HK-2 (cell line): ENCODE measurements at regions not wholly inside any gene's neighbourhood (a gene's known extent, or its start where the extent isn't known, plus 50 kb on each side); places are given as distances from the start of the nearest gene placed in this dataset.
"Not testable (repeated sequence)": the region's sequence is repeated elsewhere in the genome, so short reads cannot be mapped to it uniquely, and the experiment has no call there.

ENCODE experiments used
- DNase-seq: peaks from one replicate; pipeline ENCODE4 v3.0.0-alpha.2; 2018; ENCODE audit not compliant: unreplicated experiment

DNA sequence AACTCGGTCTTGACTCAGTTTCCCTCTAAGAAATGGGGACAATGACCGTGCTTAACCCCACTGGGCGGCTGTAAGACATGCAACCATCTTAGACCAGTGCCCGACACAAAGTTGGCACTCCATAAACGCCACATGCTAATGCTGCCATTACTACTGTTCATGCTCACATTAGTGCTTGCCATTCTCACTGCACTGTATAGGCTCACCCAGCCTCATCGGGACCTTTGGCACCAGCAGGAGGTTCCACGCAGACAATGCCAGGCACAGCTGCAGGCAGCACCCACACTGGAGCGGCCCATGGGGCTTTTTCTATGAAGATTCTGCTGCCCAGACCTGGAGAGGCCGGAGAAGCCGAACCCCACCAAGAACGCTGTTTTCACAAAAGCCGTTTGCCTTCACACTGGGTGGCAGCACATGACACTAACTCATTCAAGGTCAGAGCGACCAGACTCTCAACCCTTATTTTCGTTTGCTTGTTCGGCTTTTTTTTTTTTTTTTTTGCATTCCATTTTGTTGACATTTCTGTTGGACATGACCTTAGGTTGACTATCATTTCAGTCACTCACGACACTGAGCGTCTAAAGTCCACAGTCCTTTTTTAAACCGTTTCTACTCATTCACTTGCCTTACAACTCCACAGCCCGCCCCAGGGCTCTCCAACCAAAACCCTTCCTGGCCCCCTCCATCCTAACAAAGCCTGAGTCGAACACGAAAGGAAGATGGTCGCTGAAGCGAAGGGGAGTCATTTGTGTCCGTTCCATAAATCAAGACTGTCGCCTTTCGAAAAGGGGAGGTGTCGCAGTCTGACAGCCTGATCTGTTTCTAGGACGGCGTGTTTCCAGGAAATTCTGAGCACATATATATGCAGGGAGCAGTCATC is 124.4 kb upstream of the RNF32 start:
- no peak for DNase-seq

DNA sequence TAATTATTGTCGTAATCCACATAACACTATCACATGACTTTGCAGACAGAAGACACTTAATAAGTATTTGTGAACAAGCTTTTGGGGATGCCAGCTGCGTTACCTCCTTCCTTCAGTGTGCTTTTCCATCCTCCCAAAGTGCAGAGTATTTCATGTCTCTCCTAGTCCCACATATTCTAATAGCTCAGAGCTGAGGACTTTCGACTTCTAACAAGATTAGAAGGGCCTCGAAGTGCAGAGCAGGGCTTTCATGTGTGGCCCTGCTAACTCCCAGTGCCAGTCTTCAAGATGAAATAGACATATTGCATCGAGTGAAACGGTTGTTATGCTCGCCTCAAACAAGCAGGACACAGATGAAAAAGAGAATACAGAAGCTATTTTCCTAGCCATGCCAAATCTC is 125.7 kb upstream of the RNF32 start:
- no peak for DNase-seq

DNA sequence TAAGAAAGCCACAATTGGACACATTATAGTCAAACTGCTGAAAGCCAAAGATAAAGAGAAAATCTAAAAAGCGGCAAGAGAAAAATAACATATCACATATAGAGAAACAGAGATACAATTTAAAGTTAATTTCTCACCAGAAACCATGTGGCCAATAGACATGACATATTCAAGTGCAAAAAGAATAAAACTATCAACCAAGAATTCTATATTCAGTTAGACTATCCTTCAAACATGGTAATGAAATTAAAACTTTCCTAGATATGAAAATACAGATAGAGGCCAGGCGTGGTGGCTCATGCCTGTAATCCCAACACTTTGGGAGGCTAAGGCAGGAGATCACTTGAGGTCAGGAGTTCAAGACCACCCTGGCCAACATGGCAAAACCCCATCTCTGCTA is 129.1 kb upstream of the RNF32 start:
- DNase-seq, result no peak

DNA sequence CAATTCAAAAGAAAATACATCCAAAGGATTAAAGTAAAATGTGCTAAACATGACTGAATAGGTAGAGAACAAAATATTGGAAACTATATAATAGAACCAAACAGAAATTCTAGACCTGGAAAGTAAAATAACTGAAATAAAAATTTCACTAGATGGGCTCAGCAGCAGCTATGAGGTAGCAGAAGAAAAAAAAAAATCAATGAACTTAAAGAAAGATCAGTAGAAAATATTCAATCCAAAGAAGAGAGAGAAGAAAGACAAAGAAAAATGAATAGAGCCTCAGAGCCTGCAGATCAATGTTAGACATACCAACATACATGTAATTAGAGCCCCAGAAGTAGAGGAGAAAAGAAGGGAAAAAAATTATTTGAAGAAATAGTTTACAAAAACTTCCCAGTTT is 129.6 kb upstream of the RNF32 start:
- DNase-seq, result no peak

DNA sequence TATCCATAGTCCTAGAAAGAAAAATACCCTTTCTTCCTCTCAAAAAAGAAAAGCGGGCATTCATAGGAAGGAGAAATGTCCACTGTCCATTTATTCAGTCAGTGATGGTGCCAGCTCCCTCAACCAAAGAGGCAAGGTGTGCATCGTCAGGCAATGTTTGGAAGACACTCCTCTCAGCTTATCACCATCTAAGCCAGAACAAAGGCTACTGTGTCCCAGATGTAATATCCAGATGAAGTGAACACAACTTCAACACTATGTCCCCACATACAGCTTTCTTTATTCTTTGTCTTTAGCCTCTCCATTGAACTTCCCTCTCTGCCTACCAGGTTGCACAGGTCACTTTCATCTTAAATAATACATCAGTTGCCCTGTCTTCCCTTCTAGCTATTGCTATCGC is 131.4 kb upstream of the RNF32 start:
- DNase-seq, result no peak

DNA sequence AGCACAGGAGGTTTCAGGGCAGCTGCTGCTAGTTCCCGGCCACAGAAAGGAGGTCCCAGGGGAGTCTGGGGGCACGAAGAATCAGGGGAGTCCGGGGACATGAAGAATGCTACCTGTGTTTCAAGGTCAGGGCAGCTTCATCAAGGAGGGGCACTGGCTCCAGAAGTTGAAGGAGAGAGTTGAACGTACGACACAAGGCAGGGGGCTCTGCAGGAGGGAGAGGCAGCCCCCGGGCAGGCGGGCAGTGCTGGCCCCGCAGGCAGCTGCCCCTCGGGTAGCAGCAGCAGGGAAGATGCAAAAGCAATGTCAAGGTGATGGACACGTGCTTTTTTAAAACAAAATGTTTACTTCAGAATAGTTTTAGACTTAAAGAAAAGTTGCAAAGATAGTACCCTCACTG is 134.7 kb upstream of the RNF32 start:
- DNase-seq, result no peak

DNA sequence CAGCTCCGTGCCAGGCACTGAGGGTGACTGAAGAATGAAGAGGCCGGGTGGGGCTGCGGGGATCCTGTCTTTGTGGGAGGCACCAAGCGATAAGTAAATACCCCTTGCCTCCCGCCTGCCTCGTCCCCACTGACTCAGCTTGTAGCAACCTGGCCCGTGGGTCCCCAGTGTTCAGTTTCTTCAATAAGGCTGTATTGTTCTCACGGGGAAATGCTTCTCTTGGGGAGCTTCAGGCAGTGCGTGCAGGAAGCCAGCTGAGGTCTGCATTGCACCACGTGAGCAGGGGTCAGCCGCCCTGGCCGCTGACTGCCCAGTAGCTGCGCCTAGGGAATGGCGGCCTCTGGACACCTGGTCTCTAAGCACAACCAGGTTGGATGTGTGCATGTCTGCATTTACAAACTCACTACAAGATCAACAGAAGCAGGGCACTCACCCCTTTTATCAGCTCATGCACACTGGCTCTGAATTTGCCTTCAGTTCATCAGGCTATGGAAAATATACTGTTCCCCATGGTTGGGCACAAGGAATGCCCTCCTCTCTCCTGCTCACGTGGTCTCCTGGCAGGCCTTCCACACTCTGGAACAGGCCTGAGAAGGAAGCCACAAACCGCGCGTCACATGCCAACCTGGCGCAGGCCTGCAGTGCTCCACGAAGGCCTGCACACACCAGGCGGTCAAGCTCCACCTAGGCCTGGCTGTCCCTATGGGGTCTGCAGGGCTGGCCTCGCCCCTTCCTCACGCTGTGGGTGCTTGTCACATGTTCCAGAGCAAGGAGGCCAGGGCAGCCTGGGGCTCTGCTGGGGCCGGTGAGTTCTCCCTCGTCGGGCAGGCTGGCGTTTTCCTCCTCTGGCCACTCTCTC is 135.7 kb upstream of the RNF32 start:
- DNase-seq, result peak; percentile 84

DNA sequence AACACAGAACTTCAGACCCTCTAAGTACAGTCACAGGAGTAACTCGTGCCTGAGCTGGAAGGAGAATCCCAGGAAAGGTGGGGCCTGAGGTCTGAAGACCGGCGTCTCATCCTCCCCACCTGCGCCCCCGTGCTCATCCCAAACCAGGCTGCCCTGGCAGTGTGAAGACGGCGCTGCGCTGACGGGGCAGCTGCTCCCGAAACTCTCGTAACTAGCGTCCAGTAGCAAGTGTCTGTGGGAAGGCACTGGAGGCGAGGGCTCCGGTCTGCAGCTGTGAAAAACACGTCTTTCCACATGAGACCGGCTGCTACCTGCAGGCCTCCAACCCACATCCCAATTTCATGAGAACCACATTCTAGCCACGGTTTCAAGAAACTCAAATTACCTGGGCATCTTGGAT is 136.6 kb upstream of the RNF32 start:
- no peak for DNase-seq

DNA sequence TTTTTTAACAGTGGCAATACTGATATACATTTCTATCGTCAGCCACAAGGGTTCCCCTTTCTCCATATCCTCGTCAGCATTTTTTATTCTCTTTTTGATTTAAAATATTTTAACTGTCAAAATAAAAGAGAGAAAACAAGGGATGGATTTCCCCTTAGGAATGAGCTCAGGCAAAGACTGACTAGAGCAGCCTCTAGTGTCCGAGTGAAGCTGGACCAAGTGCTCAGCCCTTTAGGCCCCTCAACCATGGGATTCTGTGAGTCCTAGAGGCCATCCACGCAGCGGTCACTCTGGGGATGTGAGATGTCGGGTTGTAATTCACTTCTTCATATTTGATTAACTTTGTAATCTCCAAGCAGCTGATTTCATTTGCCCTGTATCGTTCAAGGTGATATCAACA is 137.4 kb upstream of the RNF32 start:
- no peak for DNase-seq

DNA sequence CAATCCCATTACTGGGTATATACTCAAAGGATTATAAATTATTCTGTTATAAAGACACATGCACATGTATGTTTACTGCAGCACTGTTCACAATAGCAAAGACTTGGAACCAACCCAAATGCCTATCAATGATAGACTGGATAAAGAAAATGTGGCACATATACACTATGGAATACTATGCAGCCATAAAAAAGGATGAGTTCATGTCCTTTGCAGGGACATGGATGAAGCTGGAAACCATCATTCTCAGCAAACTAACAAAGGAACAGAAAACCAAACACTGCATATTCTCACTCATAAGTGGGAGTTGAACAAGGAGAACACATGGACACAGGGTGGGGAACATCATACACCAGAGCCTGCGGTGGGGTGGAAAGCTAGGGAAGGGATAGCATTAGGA is 138.8 kb upstream of the RNF32 start:
- DNase-seq, result not testable (repeated sequence)

DNA sequence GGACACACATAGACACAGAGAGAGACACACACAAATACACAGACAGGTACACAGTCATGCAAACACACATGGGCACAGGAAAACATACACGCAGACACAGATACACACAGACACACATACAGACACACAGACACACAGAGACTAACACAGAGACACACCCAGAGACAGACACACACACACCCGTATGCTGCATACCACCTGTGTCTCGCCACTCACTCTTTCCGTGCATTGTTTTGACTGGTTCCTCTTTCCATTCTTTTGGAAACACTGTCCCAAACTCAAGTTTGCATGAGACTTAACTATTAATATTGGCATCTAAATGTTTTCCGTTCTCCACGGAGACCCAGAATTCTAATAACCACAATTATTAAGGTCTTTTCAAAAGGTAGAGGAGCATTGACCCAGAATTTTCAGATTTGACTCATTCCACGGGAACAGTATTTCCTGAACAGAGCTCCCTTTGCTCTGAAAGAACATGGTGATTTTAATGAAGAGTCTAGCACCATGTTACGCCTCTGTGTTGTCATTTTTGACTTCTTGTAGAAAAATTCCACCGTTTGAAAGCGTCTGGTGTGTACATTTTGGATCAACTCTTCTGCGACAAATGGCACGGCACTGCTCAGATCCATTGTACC is 141.2 kb upstream of the RNF32 start:
- DNase-seq, result no peak

DNA sequence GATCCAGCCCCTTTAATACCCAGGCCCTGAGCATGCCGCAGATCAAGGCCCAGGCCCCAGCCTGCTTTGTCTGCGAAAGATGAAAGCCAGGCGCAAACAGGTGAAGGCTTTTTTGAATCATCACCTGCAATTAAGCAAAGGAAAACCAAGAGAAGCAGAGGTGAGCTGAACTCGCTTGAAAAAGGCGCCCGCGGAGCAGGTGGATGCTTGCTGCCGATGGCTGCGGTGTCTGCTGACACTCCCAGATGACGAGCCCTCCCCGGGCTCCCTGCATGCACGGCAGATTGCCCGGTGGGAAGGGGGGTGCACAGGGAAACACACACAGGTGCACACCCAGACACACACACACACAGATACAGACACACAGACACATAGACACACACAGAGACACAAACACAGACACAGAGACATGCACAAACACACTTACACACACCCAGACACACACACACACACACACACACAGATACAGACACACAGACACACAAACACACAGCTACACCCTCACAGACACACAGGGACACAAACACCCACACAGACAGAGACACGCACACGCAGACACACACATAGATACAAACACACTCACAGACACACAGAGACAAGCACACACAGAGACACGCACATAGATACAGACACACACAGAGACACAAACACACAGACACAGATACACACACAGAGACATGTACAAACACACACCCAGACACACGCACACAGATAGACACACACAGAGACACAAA is 142.6 kb upstream of the RNF32 start:
- no peak for DNase-seq

DNA sequence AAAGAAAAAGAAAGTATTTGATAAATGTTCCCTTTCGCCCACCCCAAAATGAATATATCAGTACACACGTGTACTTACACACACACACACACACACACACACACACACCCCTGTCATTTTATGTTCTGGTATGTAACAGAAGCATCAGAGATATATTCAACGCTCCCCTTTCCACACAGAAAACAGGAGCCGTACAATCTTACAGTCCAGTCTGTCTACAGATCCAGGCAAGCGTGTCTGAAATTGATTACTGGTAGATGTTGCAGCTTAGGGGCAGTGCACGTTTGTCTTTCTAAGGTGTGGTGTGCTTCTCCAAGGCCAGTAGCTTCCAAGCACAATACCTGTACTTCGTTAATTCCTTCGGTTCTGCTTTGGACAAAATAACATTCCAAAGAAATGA is 143.7 kb upstream of the RNF32 start:
- DNase-seq, result no peak

DNA sequence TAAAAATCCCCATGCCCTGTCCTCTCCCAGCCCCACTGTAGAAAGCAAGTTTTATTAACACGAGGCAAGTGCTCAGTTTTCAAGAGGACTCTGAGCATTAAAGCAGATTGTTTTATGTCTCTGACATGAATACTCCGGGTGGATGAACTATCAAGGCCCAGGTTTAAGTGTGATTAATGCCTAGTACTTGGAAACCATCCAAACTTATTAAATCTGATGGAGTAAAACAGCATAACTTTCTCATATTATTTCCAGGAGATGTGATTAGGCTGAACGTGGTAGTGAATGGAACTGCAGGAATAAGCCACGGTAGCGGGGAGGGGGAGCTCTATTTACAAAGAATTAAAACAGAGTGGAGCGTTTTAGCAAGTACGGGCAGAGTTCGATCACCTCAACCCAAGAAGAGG is 144.2 kb upstream of the RNF32 start:
- DNase-seq, result no peak

DNA sequence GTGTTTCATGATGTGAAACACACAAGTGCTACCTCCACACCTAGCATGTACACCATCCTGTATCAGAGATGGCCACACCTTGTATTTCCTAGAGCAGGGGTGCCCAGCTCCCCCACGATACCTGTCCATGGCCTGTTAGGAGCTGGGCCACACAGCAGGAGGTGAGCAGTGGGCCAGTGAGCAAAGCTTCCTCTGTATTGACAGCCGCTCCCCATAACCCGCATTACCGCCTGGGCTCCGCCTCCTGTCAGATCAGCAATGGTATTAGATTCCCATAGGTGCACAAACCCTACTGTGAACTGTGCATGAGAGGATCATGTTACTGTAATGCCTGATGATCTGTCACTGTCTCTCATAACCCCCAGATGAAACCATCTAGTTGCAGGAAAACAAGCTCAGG is 145.6 kb upstream of the RNF32 start:
- DNase-seq, result no peak

DNA sequence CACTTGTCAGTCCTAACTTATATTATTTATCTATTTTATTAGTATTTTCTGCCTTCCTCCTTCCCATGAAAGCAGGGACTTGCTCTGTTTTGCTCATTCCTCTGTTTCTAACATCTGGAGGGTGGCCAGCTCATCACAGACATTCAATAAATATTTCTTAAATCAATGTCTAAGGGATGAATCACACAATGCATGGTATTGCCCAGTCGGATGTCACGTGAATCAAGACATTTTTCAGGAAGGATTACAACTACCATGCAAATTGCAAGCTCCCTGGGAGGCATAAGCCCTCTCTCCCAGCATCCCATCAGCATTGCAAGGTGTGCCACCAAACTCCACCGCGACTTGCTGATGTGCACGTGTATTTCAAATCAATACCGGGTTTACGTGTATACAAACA is 146.6 kb upstream of the RNF32 start:
- DNase-seq, result no peak

DNA sequence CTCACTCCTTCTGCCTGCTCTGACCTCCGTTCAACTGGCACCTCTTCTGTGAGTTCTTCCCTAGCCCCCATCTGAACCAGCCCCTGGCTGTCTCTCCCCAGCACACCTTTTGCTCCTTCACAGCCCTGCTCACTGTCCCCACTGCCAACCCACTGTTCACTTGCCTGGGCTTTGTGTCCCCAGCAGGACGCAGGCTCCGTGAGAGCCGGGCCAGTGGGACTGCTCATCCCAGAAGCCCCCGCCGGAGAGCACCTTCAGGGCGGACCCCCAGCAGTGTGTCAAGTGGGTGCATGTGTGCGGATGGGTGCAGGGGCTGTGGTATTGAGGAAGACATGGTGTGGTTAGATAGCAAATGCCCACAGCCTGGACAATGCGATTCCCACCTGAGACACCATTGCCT is 148.4 kb upstream of the RNF32 start:
- DNase-seq, result no peak

DNA sequence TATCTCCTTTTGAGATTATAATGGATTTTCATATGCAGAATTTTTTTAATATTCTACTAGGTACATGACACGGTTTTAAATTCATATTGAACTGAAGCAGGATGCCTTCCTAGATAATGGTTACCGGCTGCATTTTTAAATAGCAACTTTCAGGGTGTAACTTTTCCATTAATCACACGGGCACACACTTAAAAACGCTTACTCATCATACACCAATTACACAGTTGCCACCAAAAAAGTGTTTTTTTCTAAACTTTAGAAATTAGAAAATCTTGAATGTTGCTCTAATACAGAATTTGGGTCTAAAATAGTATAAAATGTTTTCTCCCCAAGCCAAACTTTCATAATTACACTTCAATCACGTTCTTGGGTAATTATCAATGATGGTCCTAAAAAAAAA is 149.1 kb upstream of the RNF32 start:
- no peak for DNase-seq

DNA sequence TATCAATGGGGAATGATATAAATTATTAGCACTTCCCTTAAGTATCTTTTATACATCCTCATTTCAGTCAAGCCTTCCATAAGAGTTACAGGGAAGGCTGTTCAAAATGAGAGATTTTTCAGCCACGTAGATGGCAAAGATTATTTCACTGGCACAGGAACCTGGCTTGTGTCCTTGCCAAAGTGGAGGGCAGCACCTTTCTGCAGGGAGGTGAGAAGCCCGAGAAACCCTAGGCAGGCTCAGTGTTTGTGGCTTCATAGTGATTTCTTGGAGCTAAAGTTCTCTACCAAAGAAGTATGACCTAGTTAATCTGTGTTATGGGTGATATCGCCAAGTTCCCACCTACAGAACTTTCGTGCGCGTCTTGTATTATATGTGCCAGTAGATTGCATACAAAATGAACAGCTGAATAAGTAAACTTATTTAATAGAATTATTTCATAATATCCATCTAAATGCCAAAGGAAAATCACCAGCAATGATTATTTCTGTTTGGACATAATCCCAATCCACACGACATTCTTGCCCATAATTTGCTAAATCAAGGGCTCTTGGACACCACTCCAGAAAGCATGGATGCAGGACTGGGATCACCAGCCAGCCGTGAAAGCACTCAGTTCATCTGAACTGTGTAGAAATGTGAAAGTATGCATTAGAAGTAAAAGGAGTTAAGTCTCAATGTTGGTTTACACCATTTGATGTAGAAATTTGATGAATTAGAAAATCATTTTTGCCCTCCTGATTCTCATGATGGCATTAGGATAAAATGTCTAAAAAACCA is 150.4 kb upstream of the RNF32 start:
- no peak for DNase-seq

DNA sequence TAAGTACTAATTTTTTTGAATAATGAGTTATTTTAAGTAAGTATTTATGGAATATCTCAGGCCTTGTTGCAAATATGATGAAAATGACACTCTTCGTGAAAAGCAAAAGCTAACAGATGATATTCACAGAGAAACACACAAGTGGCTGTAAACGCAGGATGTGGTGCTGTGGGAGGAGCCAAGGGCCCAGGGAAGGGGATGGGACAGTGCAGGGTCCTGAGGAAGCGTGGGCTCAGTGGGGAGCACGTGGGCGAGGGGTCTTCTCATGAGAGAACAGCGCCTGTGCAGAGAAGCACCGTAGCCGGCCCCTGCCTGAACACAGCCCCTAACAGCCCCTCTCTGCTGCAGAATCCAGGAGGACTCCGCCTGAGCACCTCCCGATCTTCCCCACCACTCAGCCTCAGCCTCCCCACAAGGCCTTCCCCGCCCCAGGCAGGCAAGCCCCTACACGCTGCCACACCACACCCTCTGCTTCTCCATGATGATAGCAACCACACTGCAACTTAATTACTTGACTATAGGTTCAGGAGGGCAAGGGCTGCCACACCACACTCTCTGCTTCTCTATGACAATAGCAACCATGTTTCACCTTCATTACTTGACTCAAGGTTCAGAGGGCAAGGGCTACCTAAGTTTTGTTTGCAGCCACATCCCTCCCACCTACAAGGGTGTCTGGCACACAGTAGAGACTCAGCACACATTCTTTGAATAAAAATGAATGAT is 152.6 kb upstream of the RNF32 start:
- DNase-seq, result no peak

DNA sequence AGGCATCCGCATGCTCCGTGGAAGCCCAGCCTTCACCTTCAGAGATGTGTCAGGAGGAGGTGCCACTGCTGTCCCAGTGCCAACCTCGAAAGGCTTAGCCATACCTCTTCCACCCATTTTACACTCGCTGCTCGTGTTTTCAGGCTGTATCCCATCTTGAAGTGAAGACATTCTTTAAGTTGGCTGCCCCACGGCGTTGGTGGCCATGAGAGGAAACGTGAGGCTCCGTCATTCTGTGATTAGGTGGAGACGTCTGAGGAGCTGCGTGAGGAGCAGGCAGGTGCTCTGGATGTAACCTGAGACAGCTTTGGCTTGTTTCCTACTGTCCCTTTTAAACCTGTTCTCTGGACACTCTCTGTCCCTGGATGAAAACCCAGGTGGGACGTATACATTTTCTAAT is 159.9 kb upstream of the RNF32 start:
- DNase-seq, result no peak
